ENCODE measurements at regions not wholly inside any gene's neighbourhood (a gene's known extent, or its start where the extent isn't known, plus 50 kb on each side); places are given as distances from the start of the nearest gene placed in this dataset.
"Not testable (repeated sequence)": the region's sequence is repeated elsewhere in the genome, so short reads cannot be mapped to it uniquely, and the experiment has no call there.

DNA sequence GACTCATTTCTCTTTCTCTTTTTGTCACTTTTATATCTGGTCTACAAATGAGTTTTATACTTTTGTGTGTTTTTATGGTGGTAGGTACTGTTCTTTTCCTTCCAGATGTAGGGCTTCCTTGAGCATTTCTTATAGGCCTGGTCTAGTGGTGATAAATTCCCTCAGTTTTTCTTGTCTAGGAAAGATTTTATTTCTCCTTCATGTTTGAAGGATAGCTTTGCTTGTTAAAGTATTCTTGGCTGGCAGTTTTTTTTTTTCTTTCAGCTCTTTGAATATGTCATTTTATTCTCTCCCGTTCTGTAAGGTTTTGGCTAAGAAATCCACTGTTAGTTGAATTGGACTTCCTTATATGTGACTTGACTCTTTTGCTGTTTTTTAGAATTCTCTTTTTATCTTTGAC lies 292.7 kb downstream of the RPS24 start:
- no peak for DNase-seq

- no peak for DNase-seq
Observed at GRCh38 chr10:78327778-78328591, 294.3 kb downstream of the RPS24 start.

- no peak for DNase-seq
Observed at GRCh38 chr10:78328592-78329404, 295.1 kb downstream of the RPS24 start.

- no peak for DNase-seq
Observed at GRCh38 chr10:78330884-78331283, 297.2 kb downstream of the RPS24 start.

DNA sequence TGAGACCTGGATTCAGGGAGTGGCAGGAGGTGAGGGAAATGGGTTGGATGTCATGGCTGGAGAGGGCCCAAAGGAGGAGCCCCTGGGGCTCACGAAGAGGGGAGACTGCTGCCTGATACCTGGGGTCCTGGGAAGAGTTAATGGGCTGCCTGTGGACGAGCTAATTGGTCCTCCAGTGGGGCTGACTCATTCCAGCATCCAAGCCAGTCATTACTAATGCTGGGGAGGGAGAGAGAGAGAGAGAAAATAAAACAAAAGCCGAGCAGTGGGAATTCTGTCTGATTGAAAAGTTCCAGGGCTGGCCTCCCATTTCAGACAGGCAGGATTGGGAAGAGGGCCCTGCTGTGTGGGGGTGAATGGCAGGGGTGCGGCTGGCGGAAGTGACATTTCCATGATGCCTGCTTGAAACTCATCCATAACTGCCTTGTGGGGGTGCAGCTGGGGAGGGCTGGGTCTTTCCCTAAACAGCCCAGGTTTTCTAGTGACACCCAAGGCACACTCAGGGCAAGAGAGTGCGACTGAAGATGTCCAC lies 297.8 kb downstream of the RPS24 start:
- DNase-seq: no peak

DNA sequence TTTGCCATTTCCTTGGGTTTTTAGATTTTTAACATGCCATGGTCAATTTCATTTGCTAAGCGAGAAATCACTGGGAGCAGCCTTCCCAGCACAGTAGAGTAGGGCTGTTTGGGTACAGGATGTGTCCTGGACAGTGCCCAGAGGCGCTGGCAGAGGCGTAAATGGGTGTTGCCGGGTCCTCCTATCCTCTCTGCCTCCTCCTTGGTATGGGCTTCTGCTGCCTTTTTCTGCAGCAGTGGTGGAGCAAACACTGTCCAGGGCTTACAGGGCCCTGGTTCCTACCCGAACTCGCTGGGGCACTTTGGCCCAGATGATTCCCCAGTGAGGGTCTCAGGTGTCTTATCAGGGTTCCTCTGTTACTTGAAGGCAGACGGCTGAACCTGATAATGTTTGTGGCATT lies 298.3 kb downstream of the RPS24 start:
- no peak for DNase-seq

DNA sequence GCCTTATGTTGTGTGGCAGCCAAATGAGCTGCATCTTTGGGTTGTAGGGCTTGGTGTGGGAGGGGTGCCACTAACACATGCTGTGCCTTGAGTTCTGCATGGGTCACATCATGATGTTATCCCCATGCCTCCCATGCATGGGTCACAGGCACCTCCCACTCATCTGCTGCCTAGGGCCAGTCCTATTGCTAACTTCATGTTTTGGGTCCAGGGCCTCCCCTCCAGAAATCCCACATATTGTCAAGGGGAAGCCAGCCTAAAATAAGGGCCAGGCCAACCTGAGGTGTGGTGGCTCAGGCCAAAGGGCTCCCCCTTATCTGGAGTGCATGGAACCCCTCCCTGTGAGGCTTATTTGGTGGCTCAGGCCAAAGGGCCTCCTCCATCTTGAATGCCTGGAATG lies 299.0 kb downstream of the RPS24 start:
- peak; percentile 35 to 44 (median 41) for DNase-seq

DNA sequence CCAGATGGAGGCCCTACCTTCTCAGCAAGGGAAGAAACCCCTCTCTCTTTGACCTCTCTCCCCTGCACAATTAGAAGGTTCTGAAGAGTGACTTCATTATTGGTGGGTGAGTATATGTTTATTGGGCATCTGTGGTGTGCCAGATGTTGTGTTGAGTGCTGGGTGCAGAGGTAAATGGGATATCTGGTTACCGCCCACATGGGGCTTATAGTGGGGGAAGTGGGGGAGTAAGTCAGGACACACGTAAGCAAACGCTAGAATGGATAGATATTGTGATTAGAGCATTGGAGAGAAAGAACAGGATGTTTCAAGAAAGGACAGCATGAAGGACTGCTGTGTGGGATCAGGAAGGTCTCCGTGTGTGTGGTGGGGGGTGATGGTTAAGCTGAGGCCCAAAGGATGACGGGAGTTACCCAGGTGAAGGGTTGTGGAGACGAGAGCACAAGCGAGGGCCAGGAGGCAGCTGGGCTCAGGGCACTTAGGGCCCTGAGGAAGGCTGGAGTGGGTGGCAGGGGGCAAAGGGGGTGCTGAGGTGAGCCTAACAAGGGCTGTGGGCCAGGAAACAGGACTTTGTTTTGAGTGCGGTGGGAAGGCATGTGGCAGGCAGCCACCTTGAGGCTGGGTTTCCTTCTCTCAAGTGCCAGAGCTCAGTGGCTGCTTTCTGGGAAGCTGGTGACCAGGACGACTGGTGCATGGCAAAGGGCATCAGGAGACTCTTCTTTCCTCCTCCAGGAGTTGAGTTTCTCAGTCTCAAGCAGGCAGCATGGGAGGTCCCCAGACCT lies 299.9 kb downstream of the RPS24 start:
- DNase-seq: no peak

- DNase-seq: no peak
Observed at GRCh38 chr10:78335371-78335690, 301.7 kb downstream of the RPS24 start.

DNA sequence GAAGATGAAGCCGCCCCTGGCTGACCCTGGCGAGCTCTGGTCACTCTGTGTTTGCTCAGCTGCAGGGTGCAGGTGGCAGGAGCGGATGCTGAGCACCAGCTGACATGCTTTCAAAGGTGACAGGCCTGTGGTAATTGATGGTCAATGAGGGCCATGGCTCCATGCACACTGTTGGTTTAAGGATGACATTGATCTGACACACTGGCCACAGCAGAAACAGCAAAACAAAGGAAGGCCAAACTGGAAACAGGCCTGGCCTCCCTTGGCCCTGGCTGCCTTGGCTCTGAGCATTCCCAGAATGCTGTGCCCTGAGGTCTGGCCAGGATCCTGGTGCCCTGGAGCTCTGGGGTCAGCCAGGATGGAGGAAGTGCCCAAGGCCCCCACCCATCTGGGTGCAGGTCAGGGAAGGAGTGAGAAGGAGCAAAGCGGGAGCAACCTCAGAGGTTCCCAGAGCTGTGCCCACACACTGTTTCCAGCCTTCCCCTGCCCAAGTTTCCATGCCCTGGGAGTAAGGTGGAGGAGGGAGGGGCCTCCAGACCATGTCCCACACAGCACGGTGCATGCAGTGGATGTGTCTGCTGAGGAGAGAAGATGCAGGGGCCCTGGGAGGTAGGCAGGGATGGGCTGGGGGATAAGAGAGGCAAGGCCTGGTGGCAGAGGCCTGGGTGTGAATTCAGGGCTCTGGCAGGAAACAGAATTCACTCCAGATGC lies 302.2 kb downstream of the RPS24 start:
- no peak for DNase-seq

DNA sequence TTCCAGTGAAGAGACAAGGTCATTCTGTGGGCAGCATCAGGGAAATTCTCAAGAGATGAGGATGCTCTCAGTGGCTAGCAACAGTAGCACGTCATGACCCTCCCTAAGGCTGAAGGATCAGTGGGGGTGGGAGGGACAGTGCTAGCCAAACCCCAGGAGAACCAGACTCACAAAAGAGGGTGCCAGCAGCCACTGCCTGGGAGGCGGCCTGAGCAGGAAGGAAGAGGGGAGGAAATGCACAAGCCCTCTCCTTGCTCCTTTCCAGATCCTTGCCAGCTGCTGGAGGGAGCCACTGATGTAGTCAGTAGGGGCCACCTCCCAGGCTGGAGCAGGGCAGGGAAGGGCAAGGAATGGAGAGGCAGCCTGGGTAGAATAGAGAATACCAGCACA lies 302.7 kb downstream of the RPS24 start:
- no peak for DNase-seq

DNA sequence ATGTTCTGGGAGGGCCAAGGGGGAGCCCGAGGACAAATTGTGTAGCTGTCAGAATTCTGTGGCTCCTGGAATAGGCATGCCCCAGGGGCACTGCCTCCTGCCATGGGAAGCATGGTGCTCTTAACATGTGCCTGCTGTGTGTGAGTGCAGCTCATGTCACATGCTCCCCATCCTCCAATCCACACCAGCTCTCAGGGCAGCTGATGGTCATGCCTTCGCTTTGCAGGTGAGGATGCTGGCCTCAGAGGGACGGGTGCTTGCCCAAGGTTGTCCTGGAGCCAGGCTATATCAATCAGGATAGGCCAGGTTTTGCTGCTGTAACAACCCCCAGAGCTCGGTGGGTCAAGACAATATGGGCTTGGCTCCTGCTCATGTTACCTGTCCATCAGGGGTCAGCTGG lies 303.4 kb downstream of the RPS24 start:
- DNase-seq: no peak

DNA sequence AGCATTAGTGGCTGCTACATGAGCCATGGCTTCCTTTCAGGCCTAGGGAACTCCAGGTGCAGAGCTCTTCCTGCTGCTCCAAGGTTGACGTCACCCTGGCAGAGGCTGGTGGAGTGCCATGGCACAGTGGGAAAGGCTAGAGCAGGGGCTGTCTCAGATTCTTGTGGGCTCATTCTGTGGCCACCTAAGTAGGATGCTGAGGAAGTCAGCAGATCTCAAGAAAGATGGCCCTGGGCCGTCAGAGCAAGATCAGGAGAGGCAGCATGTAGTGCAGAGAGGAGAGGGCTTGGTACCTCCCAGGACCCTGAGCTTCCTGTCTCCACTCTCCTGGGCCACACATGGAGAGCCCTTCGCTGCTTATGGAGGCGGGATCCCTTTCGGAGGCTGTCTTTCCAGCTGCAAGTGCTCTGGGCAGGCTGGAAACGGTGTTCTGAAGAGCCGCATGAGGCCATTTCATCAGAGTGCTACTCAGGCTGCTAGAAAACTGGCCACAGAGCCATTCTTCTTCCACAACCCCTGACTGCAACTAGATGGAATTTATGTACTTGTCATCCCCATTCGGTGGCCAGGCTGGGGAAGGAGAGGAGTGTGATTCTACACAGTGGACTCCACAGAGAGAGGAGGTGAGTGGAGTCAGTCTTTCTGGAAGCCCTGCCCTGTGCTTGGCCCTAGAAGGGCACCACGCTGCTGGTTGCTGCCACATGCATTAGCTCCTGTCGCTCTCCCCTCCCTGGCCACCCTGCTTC lies 304.2 kb downstream of the RPS24 start:
- no peak for DNase-seq

DNA sequence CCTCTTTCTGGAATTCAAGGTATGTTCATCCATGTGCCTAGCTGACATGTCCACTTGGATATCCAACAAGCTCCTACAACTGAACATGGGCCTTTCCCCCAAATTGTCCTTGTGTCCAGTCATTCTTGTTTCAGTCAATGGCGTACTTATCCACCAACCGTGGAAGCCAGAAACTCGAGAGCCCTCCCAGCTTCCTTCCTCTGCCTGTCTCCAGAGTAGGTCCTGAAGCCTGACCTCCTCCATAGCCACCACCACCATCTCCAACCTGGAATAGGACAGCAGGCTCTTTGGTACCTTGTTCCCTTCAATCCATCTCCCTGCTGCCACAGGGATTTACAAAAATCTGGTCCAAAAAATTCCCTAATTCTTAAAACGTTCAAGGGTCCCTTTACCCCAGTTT lies 305.1 kb downstream of the RPS24 start:
- no peak for DNase-seq

- DNase-seq: no peak
Observed at GRCh38 chr10:78339251-78339650, 305.6 kb downstream of the RPS24 start.

DNA sequence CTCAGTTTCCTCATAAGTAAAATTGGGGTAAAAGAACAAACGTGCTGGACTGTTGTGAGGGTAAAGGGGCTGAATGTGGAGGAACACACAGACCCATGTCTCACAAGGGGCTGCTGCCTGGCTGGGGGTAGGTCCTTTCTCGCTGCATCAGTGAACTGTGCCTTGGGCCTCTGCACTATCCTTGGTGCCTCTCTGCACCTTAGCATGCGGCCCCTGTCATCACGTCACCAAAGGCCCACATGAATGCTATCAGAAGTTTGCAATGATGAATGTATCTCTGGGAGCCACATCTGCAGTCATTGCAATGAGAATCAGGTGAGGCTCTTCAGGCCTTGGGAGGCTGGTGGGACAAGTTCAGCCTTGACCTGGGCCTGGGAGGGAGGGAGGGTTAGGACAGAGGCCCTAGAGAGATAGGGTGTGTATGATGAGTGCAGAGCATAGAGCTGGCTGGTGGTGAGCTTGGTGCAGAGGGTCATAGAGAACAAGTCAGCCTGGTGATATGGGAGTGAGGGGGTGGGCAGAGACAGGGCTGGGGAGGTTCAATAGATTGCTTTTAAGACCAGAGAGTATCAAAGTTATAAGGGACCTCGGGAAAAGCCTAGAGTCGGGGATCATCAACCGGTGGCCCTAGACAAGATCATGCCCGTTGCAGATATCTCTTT lies 308.4 kb downstream of the RPS24 start:
- DNase-seq: no peak

- DNase-seq: no peak
Observed at GRCh38 chr10:78342827-78343653, 309.4 kb downstream of the RPS24 start.

- not testable (repeated sequence) for DNase-seq
Observed at GRCh38 chr10:78344257-78344656, 310.6 kb downstream of the RPS24 start.

GRCh38 chr10:78345515-78345914 lies 311.9 kb downstream of the RPS24 start:
- not testable (repeated sequence) for DNase-seq

DNA sequence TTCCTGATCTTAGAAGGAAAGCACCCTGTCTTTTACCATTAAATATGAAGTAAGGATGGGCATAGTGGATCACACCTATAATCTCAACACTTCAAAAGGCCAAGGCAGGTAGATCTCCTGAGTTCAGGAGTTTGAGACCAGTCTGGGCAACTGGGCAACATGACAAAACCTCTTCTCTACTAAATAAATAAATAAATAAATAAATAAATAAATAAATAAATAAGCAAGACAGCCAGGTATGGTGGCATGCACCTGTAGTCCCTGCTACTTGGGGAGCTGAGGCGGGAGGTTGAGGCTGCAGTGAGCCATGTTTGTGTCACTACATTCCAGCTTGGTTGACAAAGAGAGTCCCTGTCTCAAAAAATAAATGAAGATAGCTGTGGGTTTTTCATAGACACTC lies 313.1 kb downstream of the RPS24 start:
- DNase-seq: no peak

Data from suppressor macrophage treated with lipopolysaccharide for 1 hour (primary cell).